DOHH2 (cell line): ENCODE measurements at regions not wholly inside any gene's neighbourhood (a gene's known extent, or its start where the extent isn't known, plus 50 kb on each side); places are given as distances from the start of the nearest gene placed in this dataset.

ENCODE experiments used
- H3F3A ChIP-seq: fragments of 200-600 bp; sonication (generic), shearing (Covaris generic); 2 replicates; pipeline ENCODE4 v1.6.0; 2016; ENCODE audit warnings: antibody characterized with exemption, mild to moderate bottlenecking; ENCODE audit not compliant: control insufficient read depth, insufficient read depth
- H3K27ac ChIP-seq: fragments of 200-600 bp; sonication (generic); 2 replicates; pipeline ENCODE4 v1.5.1; 2014; ENCODE audit warnings: low read depth, mild to moderate bottlenecking, low read length, moderate library complexity
- H3K27me3 ChIP-seq: fragments of 200-600 bp; sonication (generic); 2 replicates; pipeline ENCODE4 v1.6.1; 2014; ENCODE audit warnings: mild to moderate bottlenecking, low read length, mixed read lengths; ENCODE audit not compliant: control insufficient read depth
- H3K36me3 ChIP-seq: fragments of 200-600 bp; sonication (generic); 2 replicates; pipeline ENCODE4 v1.6.1; 2014; ENCODE audit warnings: mild to moderate bottlenecking, low read length, moderate library complexity, mixed read lengths; ENCODE audit not compliant: control insufficient read depth
- H3K4me1 ChIP-seq: fragments of 200-600 bp; sonication (generic); 2 replicates; pipeline ENCODE4 v1.6.1; 2014; ENCODE audit warnings: mild to moderate bottlenecking, low read length, mixed read lengths; ENCODE audit not compliant: control insufficient read depth
- H3K4me2 ChIP-seq: fragments of 200-600 bp; sonication (generic); 2 replicates; pipeline ENCODE4 v1.6.0; 2014; ENCODE audit warnings: mild to moderate bottlenecking, low read length, moderate library complexity
- H3K4me3 ChIP-seq: fragments of 200-600 bp; sonication (generic); 2 replicates; pipeline ENCODE4 v1.5.1; 2014; ENCODE audit warnings: mild to moderate bottlenecking, low read length, mixed read lengths
- H3K79me2 ChIP-seq: fragments of 200-600 bp; sonication (generic); 2 replicates; pipeline ENCODE4 v1.6.1; 2014; ENCODE audit warnings: mild to moderate bottlenecking, low read length, mixed read lengths; ENCODE audit not compliant: control insufficient read depth
- H3K9me2 ChIP-seq: fragments of 200-600 bp; sonication (generic); replicated peaks from 2 replicates; pipeline ENCODE4 v1.6.1; 2014; ENCODE audit warnings: mild to moderate bottlenecking, low read length, mixed read lengths; ENCODE audit not compliant: control insufficient read depth
- H3K9me3 ChIP-seq: fragments of 200-600 bp; sonication (generic); 2 replicates; pipeline ENCODE4 v1.6.1; 2014; ENCODE audit warnings: antibody characterized with exemption, low read length, mixed read lengths; ENCODE audit not compliant: control insufficient read depth, insufficient read depth
- H4K20me1 ChIP-seq: fragments of 200-600 bp; sonication (generic); 2 replicates; pipeline ENCODE4 v1.6.0; 2014; ENCODE audit warnings: low read depth, mild to moderate bottlenecking, antibody characterized with exemption, low read length, moderate library complexity; ENCODE audit not compliant: control insufficient read depth, insufficient read depth
- CTCF ChIP-seq: fragments of 200-600 bp; sonication (generic); IDR thresholded peaks from one replicate; pipeline ENCODE4 v1.5.1; 2014; ENCODE audit warnings: antibody characterized with exemption, mild to moderate bottlenecking, low read depth, low read length; ENCODE audit not compliant: poor library complexity, severe bottlenecking
- EZH2phosphoT487 ChIP-seq: fragments of 200-600 bp; sonication (generic); IDR thresholded peaks from 2 replicates; pipeline ENCODE4 v1.6.1; 2017; ENCODE audit warnings: borderline replicate concordance, mild to moderate bottlenecking, antibody characterized with exemption, low read length, moderate library complexity, mixed read lengths

DNA sequence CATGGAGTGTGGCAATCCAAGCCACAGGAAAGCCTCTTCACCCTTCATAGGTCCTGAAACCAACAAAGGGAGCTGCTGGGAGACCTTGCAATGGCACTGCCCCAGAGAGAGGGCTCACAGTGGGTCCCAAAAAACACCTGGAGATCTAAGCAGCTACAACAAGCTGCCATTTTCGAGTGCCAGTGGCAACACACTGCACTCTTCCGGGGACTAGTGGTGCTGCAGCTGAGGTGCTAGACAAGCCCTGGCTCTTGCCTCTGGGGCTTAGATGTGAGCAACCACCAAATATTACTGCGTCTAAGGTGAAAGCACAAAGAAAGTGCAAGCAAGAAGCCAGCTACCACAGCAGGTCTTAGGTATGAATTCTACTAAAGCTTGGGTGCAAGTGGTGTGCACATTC, 192.9 kb downstream of the NOL4 start:
- Histone ChIP-seq H3K4me1 (no peaks in the 10 kb centered on the region), H3K9me2 (no peaks in the 10 kb centered on the region), H3K79me2 (no peaks in the 10 kb centered on the region), H3F3A (no peaks in the 10 kb centered on the region), H3K4me2 (no peak overlapping the region), H3K4me3 (no peak overlapping the region), H3K36me3 (no peaks in the 10 kb centered on the region), H4K20me1 (no peaks in the 10 kb centered on the region), H3K27ac (no peak overlapping the region), H3K27me3 (no peaks in the 10 kb centered on the region), H3K9me3 (peaks cover 9% of the 10 kb centered on the region; the same call in 1 of the 2 replicates)
- TF ChIP-seq EZH2phosphoT487 (no peak), CTCF (no peak)

- Histone ChIP-seq H3K4me3 (no peak overlapping the region), H3K27me3 (no peaks in the 10 kb centered on the region), H3K4me2 (no peak overlapping the region), H3K9me2 (no peaks in the 10 kb centered on the region), H4K20me1 (no peaks in the 10 kb centered on the region), H3K36me3 (no peaks in the 10 kb centered on the region), H3K79me2 (no peaks in the 10 kb centered on the region), H3F3A (no peaks in the 10 kb centered on the region), H3K9me3 (peaks cover 9% of the 10 kb centered on the region; the same call in 1 of the 2 replicates), H3K27ac (no peak overlapping the region), H3K4me1 (no peaks in the 10 kb centered on the region)
- no peak for TF ChIP-seq CTCF
- TF ChIP-seq EZH2phosphoT487, result no peak
These were observed 196.4 kb downstream of the NOL4 start for GRCh38 chr18:34028324-34028723.

GRCh38 chr18:34025191-34025801, 199.4 kb downstream of the NOL4 start:
- Histone ChIP-seq H3K79me2 (no peaks in the 10 kb centered on the region), H3K9me2 (no peaks in the 10 kb centered on the region), H3F3A (no peaks in the 10 kb centered on the region), H3K4me3 (no peak overlapping the region), H3K9me3 (no peaks in the 10 kb centered on the region), H4K20me1 (no peaks in the 10 kb centered on the region), H3K4me1 (no peaks in the 10 kb centered on the region), H3K4me2 (no peak overlapping the region), H3K27me3 (no peaks in the 10 kb centered on the region), H3K27ac (no peak overlapping the region), H3K36me3 (no peaks in the 10 kb centered on the region)
- TF ChIP-seq EZH2phosphoT487 (no peak), CTCF (no peak)

DNA sequence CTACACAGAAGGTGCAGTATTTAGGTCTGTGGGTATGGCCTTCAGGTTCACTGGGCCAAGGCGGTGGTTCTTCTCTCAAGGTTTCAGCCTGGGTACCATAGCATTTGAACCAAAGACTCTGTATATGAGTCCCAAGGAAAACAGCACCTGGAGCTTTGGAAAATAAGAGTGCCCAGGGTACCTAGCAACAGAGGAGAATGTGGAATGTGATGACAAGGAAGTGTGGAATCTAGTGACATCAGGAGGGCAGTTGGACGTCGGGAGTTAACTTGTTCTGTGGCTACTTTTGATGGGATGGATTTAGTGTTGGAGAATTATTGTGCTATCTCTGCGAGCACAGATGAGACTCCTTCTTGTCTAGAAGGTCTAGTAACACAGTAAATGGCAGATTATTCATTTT, 201.2 kb downstream of the NOL4 start:
- H3K9me2 ChIP-seq, result no peaks in the 10 kb centered on the region
- H3K79me2 ChIP-seq, result no peaks in the 10 kb centered on the region
- no peaks in the 10 kb centered on the region for H3F3A ChIP-seq
- TF ChIP-seq CTCF, result no peak
- no peak for TF ChIP-seq EZH2phosphoT487
- H3K27me3 ChIP-seq, result no peaks in the 10 kb centered on the region
- H3K4me1 ChIP-seq, result no peaks in the 10 kb centered on the region
- H4K20me1 ChIP-seq, result no peaks in the 10 kb centered on the region
- H3K4me2 ChIP-seq, result no peak overlapping the region
- H3K27ac ChIP-seq, result no peak overlapping the region
- no peaks in the 10 kb centered on the region for H3K36me3 ChIP-seq
- no peak overlapping the region for H3K4me3 ChIP-seq
- H3K9me3 ChIP-seq, result no peaks in the 10 kb centered on the region
